ENCODE measurements at regions not wholly inside any gene's neighbourhood (a gene's known extent, or its start where the extent isn't known, plus 50 kb on each side); places are given as distances from the start of the nearest gene placed in this dataset.

DNA sequence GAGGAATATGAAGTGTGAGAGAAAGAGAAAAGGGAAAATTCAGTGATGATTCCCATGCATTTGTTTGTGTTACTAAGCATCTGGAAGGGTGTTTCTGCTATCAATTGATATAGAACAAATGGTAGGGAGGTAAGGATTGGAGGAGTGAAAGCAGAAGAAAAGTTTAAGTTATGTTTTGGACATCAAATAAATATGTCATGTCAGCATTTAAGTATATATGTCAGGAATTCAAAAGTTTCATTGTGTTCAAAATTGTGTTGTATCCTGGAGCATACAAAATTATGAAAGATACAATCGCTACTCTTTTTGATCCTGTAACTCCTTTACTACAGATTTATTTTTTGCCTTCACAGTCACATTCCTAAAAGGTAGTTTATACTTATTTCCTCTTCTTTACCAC is 885.8 kb downstream of the KCNA4 start:
- Histone ChIP-seq H4K20me1 (ENCODE audit: insufficient read depth) (no peaks in the 10 kb centered on the region), H3K9me3 (ENCODE audit: control insufficient read depth in 1 of 2, insufficient read depth in 1 of 2, low read depth in 1 of 2, low read length in 2 of 2) (no peaks in the 10 kb centered on the region), H3K9ac (ENCODE audit: low read length) (no peak overlapping the region), H3K27me3 (ENCODE audit: insufficient read depth, low read length) (no peaks in the 10 kb centered on the region), H3K36me3 (ENCODE audit: control insufficient read depth in 1 of 2, insufficient read depth in 2 of 2, low read length in 2 of 2) (no peaks in the 10 kb centered on the region), H3K9me2 (ENCODE audit: insufficient read depth) (no peaks in the 10 kb centered on the region), H3K4me3 (replicated peaks in 1 of 2; ENCODE audit: low read depth in 1 of 2, low read length in 2 of 2) (no peak overlapping the region), H3K27ac (ENCODE audit: low read depth, low read length) (no peak overlapping the region), H3K4me2 (ENCODE audit: low read length) (no peak overlapping the region), H2AFZ (ENCODE audit: low read depth, low read length, poor library complexity, severe bottlenecking) (no peak overlapping the region), H3K79me2 (ENCODE audit: insufficient read depth, low read length) (no peaks in the 10 kb centered on the region), H3K4me1 (ENCODE audit: control insufficient read depth in 1 of 2, insufficient read depth in 2 of 2, low read length in 2 of 2) (no peaks in the 10 kb centered on the region)
- no peak for ATAC-seq
- TF ChIP-seq POLR2A (IDR thresholded peaks at IDR 0.05; ENCODE audit: borderline replicate concordance, extremely low read depth, insufficient read depth, insufficient read length) (no peak), JUND (IDR thresholded peaks at IDR 0.05) (no peak), ZNF274 (IDR thresholded peaks at IDR 0.05; ENCODE audit: low read depth, low read length) (no peak), CEBPB (IDR thresholded peaks at IDR 0.05; ENCODE audit: low read depth) (no peak), CTCF (IDR thresholded peaks at IDR 0.05 in 2 of 3, conservative IDR thresholded peaks at IDR 0.05 in 1 of 3; ENCODE audit: borderline replicate concordance in 1 of 3, insufficient read depth in 1 of 3, low read depth in 2 of 3, low read length in 2 of 3) (no peak), ELF1 (IDR thresholded peaks at IDR 0.05; ENCODE audit: borderline replicate concordance, low read depth) (no peak), YY1 (IDR thresholded peaks at IDR 0.05; ENCODE audit: extremely low read depth, insufficient replicate concordance, low read depth, low read length) (no peak), EZH2phosphoT487 (IDR thresholded peaks at IDR 0.05; ENCODE audit: borderline replicate concordance) (no peak), POLR2AphosphoS5 (IDR thresholded peaks at IDR 0.05; ENCODE audit: low read depth, low read length) (no peak), TCF7L2 (IDR thresholded peaks at IDR 0.05; ENCODE audit: borderline replicate concordance, extremely low read depth, insufficient read depth, insufficient read length) (no peak), RAD21 (IDR thresholded peaks at IDR 0.05; ENCODE audit: low read depth) (no peak), ZBTB33 (IDR thresholded peaks at IDR 0.05; ENCODE audit: extremely low read depth, insufficient replicate concordance, low read length) (no peak), ZFX (IDR thresholded peaks at IDR 0.05) (no peak), ATF3 (IDR thresholded peaks at IDR 0.05) (no peak)
- TF ChIP-seq, protein P1, sequence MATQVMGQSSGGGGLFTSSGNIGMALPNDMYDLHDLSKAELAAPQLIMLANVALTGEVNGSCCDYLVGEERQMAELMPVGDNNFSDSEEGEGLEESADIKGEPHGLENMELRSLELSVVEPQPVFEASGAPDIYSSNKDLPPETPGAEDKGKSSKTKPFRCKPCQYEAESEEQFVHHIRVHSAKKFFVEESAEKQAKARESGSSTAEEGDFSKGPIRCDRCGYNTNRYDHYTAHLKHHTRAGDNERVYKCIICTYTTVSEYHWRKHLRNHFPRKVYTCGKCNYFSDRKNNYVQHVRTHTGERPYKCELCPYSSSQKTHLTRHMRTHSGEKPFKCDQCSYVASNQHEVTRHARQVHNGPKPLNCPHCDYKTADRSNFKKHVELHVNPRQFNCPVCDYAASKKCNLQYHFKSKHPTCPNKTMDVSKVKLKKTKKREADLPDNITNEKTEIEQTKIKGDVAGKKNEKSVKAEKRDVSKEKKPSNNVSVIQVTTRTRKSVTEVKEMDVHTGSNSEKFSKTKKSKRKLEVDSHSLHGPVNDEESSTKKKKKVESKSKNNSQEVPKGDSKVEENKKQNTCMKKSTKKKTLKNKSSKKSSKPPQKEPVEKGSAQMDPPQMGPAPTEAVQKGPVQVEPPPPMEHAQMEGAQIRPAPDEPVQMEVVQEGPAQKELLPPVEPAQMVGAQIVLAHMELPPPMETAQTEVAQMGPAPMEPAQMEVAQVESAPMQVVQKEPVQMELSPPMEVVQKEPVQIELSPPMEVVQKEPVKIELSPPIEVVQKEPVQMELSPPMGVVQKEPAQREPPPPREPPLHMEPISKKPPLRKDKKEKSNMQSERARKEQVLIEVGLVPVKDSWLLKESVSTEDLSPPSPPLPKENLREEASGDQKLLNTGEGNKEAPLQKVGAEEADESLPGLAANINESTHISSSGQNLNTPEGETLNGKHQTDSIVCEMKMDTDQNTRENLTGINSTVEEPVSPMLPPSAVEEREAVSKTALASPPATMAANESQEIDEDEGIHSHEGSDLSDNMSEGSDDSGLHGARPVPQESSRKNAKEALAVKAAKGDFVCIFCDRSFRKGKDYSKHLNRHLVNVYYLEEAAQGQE (IDR thresholded peaks at IDR 0.05; ENCODE audit: low read depth) = no peak
- CTCF ChIA-PET = no interaction called here
- POLR2A ChIA-PET = no interaction called here
- BruUV-seq (replicated peaks) = no TSS peak
- DNase-seq (ENCODE audit: low read depth, low spot score) = no peak
- intact Hi-C loops (cut with micrococcal nuclease) = no loop called here
- RAD21 ChIA-PET (ENCODE audit: low non-redundant PET in 1 of 2, low total read pairs in 2 of 2, uncharacterized antibody in 2 of 2, unreplicated experiment in 2 of 2) = no interaction called here
